Panc1 (cell line): ENCODE measurements at regions not wholly inside any gene's neighbourhood (a gene's known extent, or its start where the extent isn't known, plus 50 kb on each side); places are given as distances from the start of the nearest gene placed in this dataset.

Experiments used
- ATAC-seq: fragments of 200-7000 bp; cut with Tn5 transposase; 2 replicates; pipeline ENCODE4 v1.9.1; 2020; ENCODE audit warnings: mild to moderate bottlenecking, moderate library complexity
- BruUV-seq: library from RNA; stranded (reverse); fragments of 400-500 nt; replicated peaks from 2 replicates; lab custom pipeline; 2021; lab: Mats Ljungman, UMichigan
- CTCF ChIA-PET: fragments of 300-600 bp; sonication (Branson Sonifier 250); formaldehyde crosslinking; loops from one replicate; lab custom pipeline; 2022; ENCODE audit warnings: antibody characterized with exemption; lab: Charles Lee
- POLR2A ChIA-PET: fragments of 300-600 bp; sonication (Branson Sonifier 250); formaldehyde crosslinking; loops from one replicate; lab custom pipeline; 2022; ENCODE audit warnings: antibody characterized with exemption; lab: Charles Lee
- DNase-seq: peaks from one replicate; pipeline ENCODE4 v3.0.0-alpha.2; 2010; ENCODE audit warnings: low read depth, low spot score
- H3K27ac ChIP-seq: 2 replicates; pipeline ENCODE4 v1.5.1; 2011; ENCODE audit warnings: mild to moderate bottlenecking, low read length, inconsistent platforms
- H3K27me3 ChIP-seq: fragments of 200-500 bp; sonication (Bioruptor generic); 2 replicates; pipeline ENCODE4 v1.6.0; 2014; ENCODE audit warnings: low read length, inconsistent platforms; ENCODE audit not compliant: control insufficient read depth, insufficient read depth
- H3K36me3 ChIP-seq: fragments of 200-500 bp; sonication (Bioruptor generic); 2 replicates; pipeline ENCODE4 v1.5.1; 2014; ENCODE audit warnings: inconsistent platforms, mild to moderate bottlenecking, low read length, moderate library complexity; ENCODE audit not compliant: control insufficient read depth, insufficient read depth
- H3K4me1 ChIP-seq: 2 replicates; pipeline ENCODE4 v1.5.1; 2011; ENCODE audit warnings: inconsistent platforms, mild to moderate bottlenecking, low read length, moderate library complexity; ENCODE audit not compliant: control insufficient read depth, insufficient read depth
- H3K4me3 ChIP-seq, 2 experiments: 2 replicates each; pipeline ENCODE4 v1.5.1; 2011 to 2012; ENCODE audit warnings: low read depth in 2 of 2, low read length in 2 of 2, mild to moderate bottlenecking in 2 of 2, inconsistent platforms in 1 of 2, moderate library complexity in 1 of 2
- H3K9me3 ChIP-seq: fragments of 200-500 bp; sonication (Bioruptor generic); 2 replicates; pipeline ENCODE4 v1.5.1; 2014; ENCODE audit warnings: low read depth, mild to moderate bottlenecking, inconsistent platforms, low read length, moderate library complexity; ENCODE audit not compliant: control insufficient read depth, insufficient read depth
- CTCF ChIP-seq: fragments of 450-650 bp; IDR thresholded peaks from 2 replicates; pipeline ENCODE4 v1.5.1; 2017; ENCODE audit warnings: mild to moderate bottlenecking
- POLR2AphosphoS5 ChIP-seq: IDR thresholded peaks from 2 replicates; pipeline ENCODE4 v1.6.1; 2012; ENCODE audit warnings: mild to moderate bottlenecking, low read depth, low read length, moderate library complexity
- REST ChIP-seq, 2 experiments: IDR thresholded peaks; 2 replicates each; pipeline ENCODE4 v1.6.1; 2011 to 2012; ENCODE audit warnings: low read depth in 2 of 2, control low read depth in 1 of 2, low read length in 1 of 2, mild to moderate bottlenecking in 1 of 2, moderate library complexity in 1 of 2; ENCODE audit not compliant: insufficient read depth in 1 of 2
- SIN3A ChIP-seq: IDR thresholded peaks from 2 replicates; pipeline ENCODE4 v1.6.1; 2012; ENCODE audit warnings: low read depth, mild to moderate bottlenecking, low read length, moderate library complexity, borderline replicate concordance; ENCODE audit not compliant: insufficient read depth
- TCF7L2 ChIP-seq: IDR thresholded peaks from 2 replicates; pipeline ENCODE4 v1.6.1; 2011; ENCODE audit warnings: mild to moderate bottlenecking, low read depth, low read length, inconsistent platforms
- in situ Hi-C: cut with HindIII; loops from 2 replicates; pipeline ENCODE4 v1.10.0; 2016; ENCODE audit warnings: low sequenced_read_pairs, low pct_unique_long_range_greater_than_20kb
- intact Hi-C: fragments of 100-400 bp; cut with micrococcal nuclease; formaldehyde crosslinking; loops from one replicate; pipeline ENCODE4 v1.10.0; 2022; ENCODE audit not compliant: unreplicated experiment

GRCh38 chr18:52237551-52237950 is 102.4 kb upstream of the DCC start:
- intact Hi-C loops, result no loop called here
- DNase-seq (no peak), ATAC-seq (no peak)
- ChIA-PET CTCF (no interaction called here), POLR2A (no interaction called here)
- TF ChIP-seq TCF7L2, result no peak
- no peak for TF ChIP-seq POLR2AphosphoS5
- no peak for TF ChIP-seq CTCF
- no peak for TF ChIP-seq SIN3A
- TF ChIP-seq REST (IDR thresholded peaks at IDR 0.05; ENCODE audit: insufficient read depth in 1 of 2, low read depth in 2 of 2, low read length in 1 of 2), result no peak
- Histone ChIP-seq H3K9me3 (no peaks in the 10 kb centered on the region), H3K36me3 (no peaks in the 10 kb centered on the region), H3K4me1 (no peaks in the 10 kb centered on the region), H3K27me3 (no peaks in the 10 kb centered on the region), H3K27ac (no peak overlapping the region), H3K4me3 (no peak overlapping the region)
- no TSS peak for BruUV-seq
- in situ Hi-C loops, result no loop called here

- no peak for ATAC-seq
- ChIA-PET CTCF (no interaction called here), POLR2A (no interaction called here)
- DNase-seq, result no peak
- Histone ChIP-seq H3K4me3 (no peak overlapping the region), H3K9me3 (no peaks in the 10 kb centered on the region), H3K27ac (no peak overlapping the region), H3K4me1 (no peaks in the 10 kb centered on the region), H3K36me3 (no peaks in the 10 kb centered on the region), H3K27me3 (no peaks in the 10 kb centered on the region)
- no TSS peak for BruUV-seq
- TF ChIP-seq REST (IDR thresholded peaks at IDR 0.05; ENCODE audit: insufficient read depth in 1 of 2, low read depth in 2 of 2, low read length in 1 of 2), result no peak
- TF ChIP-seq SIN3A, result no peak
- no peak for TF ChIP-seq CTCF
- TF ChIP-seq TCF7L2, result no peak
- no peak for TF ChIP-seq POLR2AphosphoS5
- intact Hi-C loops (no loop called here), in situ Hi-C loops (no loop called here)
Measured at GRCh38 chr18:52242711-52243110, 97.3 kb upstream of the DCC start.
